ENCODE measurements at regions not wholly inside any gene's neighbourhood (a gene's known extent, or its start where the extent isn't known, plus 50 kb on each side); places are given as distances from the start of the nearest gene placed in this dataset.

DNA sequence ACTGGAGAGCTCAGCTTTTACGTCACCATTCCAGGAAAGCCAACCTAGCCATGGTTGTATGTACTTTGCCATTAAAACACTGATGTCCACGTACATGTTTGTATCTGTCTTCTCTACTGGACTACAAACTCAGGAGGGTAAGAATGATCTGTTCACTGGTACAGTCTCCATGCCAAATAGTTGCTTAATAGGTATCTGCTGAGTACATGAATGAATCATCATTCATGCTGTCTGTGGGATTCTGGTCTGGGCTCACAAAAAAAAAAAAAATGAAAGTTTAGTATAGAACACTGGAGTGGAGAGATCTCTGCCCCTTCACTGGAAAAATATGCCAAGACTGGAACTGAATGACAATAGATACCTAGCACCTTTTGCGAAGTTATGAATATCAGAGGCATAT lies 102.6 kb upstream of the ITGA4 start:
- Mint-ChIP-seq H3K4me3 (no peak overlapping the region), H3K27me3 (ENCODE audit: low read depth in 2 of 2) (peaks cover 0 to 9% of the 10 kb centered on the region in 2 donors), H3K27ac (no peak overlapping the region), H3K36me3 (no peaks in the 10 kb centered on the region), H3K9me3 (no peaks in the 10 kb centered on the region), H3K4me1 (peaks cover 0 to 5% of the 10 kb centered on the region in 2 donors)
- ATAC-seq (no peak), DNase-seq (no peak)
- no peak overlapping the region for H3K27ac ChIP-seq (ENCODE audit: low read length)
- 94% methylated on average over 2 of the region's 3 CpGs for WGBS (ENCODE audit: insufficient coverage)
- H3K27me3 ChIP-seq (ENCODE audit: control insufficient read depth, insufficient read depth, low read length) = no peaks in the 10 kb centered on the region
- no peaks in the 10 kb centered on the region for H3K9me3 ChIP-seq (ENCODE audit: control insufficient read depth, insufficient read depth, low read length)
- no peaks in the 10 kb centered on the region for H3K36me3 ChIP-seq (ENCODE audit: control insufficient read depth, insufficient read depth, low read length)
- H3K4me3 ChIP-seq (ENCODE audit: low read length) = no peak overlapping the region
- TF ChIP-seq, protein P1, sequence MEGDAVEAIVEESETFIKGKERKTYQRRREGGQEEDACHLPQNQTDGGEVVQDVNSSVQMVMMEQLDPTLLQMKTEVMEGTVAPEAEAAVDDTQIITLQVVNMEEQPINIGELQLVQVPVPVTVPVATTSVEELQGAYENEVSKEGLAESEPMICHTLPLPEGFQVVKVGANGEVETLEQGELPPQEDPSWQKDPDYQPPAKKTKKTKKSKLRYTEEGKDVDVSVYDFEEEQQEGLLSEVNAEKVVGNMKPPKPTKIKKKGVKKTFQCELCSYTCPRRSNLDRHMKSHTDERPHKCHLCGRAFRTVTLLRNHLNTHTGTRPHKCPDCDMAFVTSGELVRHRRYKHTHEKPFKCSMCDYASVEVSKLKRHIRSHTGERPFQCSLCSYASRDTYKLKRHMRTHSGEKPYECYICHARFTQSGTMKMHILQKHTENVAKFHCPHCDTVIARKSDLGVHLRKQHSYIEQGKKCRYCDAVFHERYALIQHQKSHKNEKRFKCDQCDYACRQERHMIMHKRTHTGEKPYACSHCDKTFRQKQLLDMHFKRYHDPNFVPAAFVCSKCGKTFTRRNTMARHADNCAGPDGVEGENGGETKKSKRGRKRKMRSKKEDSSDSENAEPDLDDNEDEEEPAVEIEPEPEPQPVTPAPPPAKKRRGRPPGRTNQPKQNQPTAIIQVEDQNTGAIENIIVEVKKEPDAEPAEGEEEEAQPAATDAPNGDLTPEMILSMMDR (IDR thresholded peaks at IDR 0.05) = no peak
- intact Hi-C loops (cut with micrococcal nuclease) = no loop called here
- H3K4me1 ChIP-seq (ENCODE audit: control insufficient read depth, insufficient read depth, low read length) = no peaks in the 10 kb centered on the region

DNA sequence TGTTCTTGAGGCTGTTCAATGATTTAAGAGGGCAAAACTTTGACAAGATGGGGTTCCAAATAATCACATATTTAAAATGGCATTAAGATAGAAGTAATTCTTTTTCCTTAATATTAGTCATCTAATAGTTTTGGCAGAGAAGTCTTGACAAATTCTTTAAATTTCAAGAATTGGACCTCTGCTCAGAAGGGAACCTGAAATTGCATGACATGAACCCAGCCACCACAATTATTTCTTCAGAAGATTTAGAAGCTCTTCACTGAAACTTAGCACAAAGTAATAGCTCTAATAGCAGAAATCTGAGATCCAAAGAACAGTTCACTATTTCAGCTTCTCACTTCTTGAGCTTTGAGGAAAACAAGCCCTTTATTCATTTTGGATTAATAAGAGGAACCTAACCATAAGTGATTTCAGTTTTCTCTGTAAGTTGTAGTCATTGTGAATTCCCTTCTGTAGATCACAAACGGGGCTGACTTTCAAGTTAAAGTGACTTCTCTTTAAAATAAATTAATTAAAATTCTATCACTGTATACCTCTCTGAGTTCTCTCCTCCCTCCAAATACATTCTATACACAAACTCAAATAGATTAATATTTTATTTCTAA lies 100.6 kb upstream of the ITGA4 start:
- intact Hi-C loops (cut with micrococcal nuclease) = no loop called here
- Mint-ChIP-seq H3K4me1 (peaks cover 0 to 5% of the 10 kb centered on the region in 2 donors), H3K4me3 (no peak overlapping the region), H3K27me3 (ENCODE audit: low read depth in 2 of 2) (peaks cover 0 to 11% of the 10 kb centered on the region in 2 donors), H3K27ac (no peak overlapping the region), H3K36me3 (no peaks in the 10 kb centered on the region), H3K9me3 (no peaks in the 10 kb centered on the region)
- Histone ChIP-seq H3K4me1 (ENCODE audit: control insufficient read depth, insufficient read depth, low read length) (no peaks in the 10 kb centered on the region), H3K4me3 (ENCODE audit: low read length) (no peak overlapping the region), H3K27ac (ENCODE audit: low read length) (no peak overlapping the region), H3K36me3 (ENCODE audit: control insufficient read depth, insufficient read depth, low read length) (no peaks in the 10 kb centered on the region), H3K27me3 (ENCODE audit: control insufficient read depth, insufficient read depth, low read length) (no peaks in the 10 kb centered on the region), H3K9me3 (ENCODE audit: control insufficient read depth, insufficient read depth, low read length) (no peaks in the 10 kb centered on the region)
- no peak for DNase-seq
- no peak for ATAC-seq
- TF ChIP-seq, protein P1 (IDR thresholded peaks at IDR 0.05) = no peak
- no CpG with 5 or more reads among the region's 1 CpG for WGBS (ENCODE audit: insufficient coverage)

DNA sequence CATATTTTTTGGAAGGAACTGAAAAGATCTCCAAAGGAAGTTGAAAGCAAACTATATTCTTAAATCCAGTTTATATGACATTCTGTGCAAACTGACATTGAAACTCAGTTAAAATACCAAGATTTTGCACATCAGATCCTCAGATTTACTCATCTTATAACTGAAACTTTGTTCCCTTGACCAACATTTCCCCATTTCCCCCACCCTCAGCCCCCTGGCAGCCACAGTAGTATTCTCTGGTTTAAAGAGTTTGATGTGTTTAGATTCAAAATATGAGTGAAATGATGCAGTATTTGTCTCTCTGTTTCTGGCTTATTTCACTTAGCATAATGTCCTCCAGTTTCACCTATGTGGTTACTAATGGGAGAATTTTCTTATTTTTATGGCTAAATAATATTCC lies 99.2 kb upstream of the ITGA4 start:
- no peak for ATAC-seq
- no peak for DNase-seq

More for the DNA sequence above, 99.2 kb upstream of the ITGA4 start:
- Histone ChIP-seq H3K4me3 (ENCODE audit: low read length) (no peak overlapping the region), H3K4me1 (ENCODE audit: control insufficient read depth, insufficient read depth, low read length) (no peaks in the 10 kb centered on the region), H3K9me3 (ENCODE audit: control insufficient read depth, insufficient read depth, low read length) (no peaks in the 10 kb centered on the region), H3K27ac (ENCODE audit: low read length) (no peak overlapping the region), H3K27me3 (ENCODE audit: control insufficient read depth, insufficient read depth, low read length) (no peaks in the 10 kb centered on the region), H3K36me3 (ENCODE audit: control insufficient read depth, insufficient read depth, low read length) (no peaks in the 10 kb centered on the region)
- Mint-ChIP-seq H3K27me3 (ENCODE audit: low read depth in 2 of 2) (peaks cover 0 to 11% of the 10 kb centered on the region in 2 donors), H3K27ac (no peak overlapping the region), H3K4me1 (no peaks in the 10 kb centered on the region), H3K4me3 (no peak overlapping the region), H3K9me3 (no peaks in the 10 kb centered on the region), H3K36me3 (no peaks in the 10 kb centered on the region)
- TF ChIP-seq, protein P1 (IDR thresholded peaks at IDR 0.05) = no peak
- intact Hi-C loops (cut with micrococcal nuclease) = no loop called here

Data from natural killer cell (primary cell).